ENCODE measurements at regions not wholly inside any gene's neighbourhood (a gene's known extent, or its start where the extent isn't known, plus 50 kb on each side); places are given as distances from the start of the nearest gene placed in this dataset.

- POLR2A ChIA-PET = no interaction called here
Observed at GRCh38 chr2:215726070-215726469, 287.3 kb downstream of the MREG start.

DNA sequence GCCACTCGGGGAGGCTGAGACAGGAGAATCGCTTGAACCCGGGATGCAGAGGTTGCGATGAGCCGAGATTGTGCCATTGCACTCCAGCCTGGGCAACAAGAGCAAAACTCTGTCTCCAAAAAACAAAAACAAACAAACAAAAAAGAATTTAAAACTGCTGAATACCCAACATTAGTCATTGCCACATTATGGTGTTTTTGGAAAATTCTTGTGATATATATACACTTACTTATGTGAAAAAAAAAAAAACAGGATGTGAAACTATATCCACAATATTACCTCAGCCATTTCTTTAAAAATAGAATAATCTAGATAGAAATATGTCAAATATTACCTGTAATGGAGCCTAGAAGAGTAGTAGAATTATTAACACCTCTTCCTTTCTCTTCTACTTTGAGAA lies 288.3 kb upstream of the FN1 start:
- H3K4me3 ChIP-seq (ENCODE audit: low read depth in 2 of 2, low read length in 2 of 2) = no peak overlapping the region
- no peaks in the 10 kb centered on the region for H3K9me3 ChIP-seq (ENCODE audit: control insufficient read depth, insufficient read depth, low read depth, low read length)
- intact Hi-C loops (cut with micrococcal nuclease; ENCODE audit: unreplicated experiment) = no loop called here
- no peak for TF ChIP-seq POLR2AphosphoS5 (IDR thresholded peaks at IDR 0.05; ENCODE audit: low read depth, low read length)
- H3K36me3 ChIP-seq (ENCODE audit: control insufficient read depth, insufficient read depth, low read length) = no peaks in the 10 kb centered on the region
- ChIA-PET CTCF (no interaction called here), POLR2A (no interaction called here)
- H3K4me1 ChIP-seq (ENCODE audit: control insufficient read depth, insufficient read depth, low read length) = no peaks in the 10 kb centered on the region
- no peak for ATAC-seq
- no peaks in the 10 kb centered on the region for H3K27me3 ChIP-seq (ENCODE audit: control insufficient read depth, insufficient read depth, low read length)
- in situ Hi-C loops (cut with HindIII; ENCODE audit: low pct_unique_long_range_greater_than_20kb, low sequenced_read_pairs) = no loop called here
- no TSS peak for BruUV-seq (replicated peaks)
- no peak overlapping the region for H3K27ac ChIP-seq (ENCODE audit: low read length)
- DNase-seq (ENCODE audit: low read depth, low spot score) = no peak

More at GRCh38 chr2:215726070-215726469, 287.3 kb downstream of the MREG start:
- DNase-seq (ENCODE audit: low read depth, low spot score) = no peak
- CTCF ChIA-PET = no interaction called here
- H3K27me3 ChIP-seq (ENCODE audit: control insufficient read depth, insufficient read depth, low read length) = no peaks in the 10 kb centered on the region
- intact Hi-C loops (cut with micrococcal nuclease; ENCODE audit: unreplicated experiment) = no loop called here
- TF ChIP-seq SIN3A (IDR thresholded peaks at IDR 0.05; ENCODE audit: borderline replicate concordance, insufficient read depth, low read depth, low read length) (no peak), TCF7L2 (IDR thresholded peaks at IDR 0.05; ENCODE audit: low read depth, low read length) (no peak), POLR2AphosphoS5 (IDR thresholded peaks at IDR 0.05; ENCODE audit: low read depth, low read length) (no peak)
- TF ChIP-seq, protein P1, sequence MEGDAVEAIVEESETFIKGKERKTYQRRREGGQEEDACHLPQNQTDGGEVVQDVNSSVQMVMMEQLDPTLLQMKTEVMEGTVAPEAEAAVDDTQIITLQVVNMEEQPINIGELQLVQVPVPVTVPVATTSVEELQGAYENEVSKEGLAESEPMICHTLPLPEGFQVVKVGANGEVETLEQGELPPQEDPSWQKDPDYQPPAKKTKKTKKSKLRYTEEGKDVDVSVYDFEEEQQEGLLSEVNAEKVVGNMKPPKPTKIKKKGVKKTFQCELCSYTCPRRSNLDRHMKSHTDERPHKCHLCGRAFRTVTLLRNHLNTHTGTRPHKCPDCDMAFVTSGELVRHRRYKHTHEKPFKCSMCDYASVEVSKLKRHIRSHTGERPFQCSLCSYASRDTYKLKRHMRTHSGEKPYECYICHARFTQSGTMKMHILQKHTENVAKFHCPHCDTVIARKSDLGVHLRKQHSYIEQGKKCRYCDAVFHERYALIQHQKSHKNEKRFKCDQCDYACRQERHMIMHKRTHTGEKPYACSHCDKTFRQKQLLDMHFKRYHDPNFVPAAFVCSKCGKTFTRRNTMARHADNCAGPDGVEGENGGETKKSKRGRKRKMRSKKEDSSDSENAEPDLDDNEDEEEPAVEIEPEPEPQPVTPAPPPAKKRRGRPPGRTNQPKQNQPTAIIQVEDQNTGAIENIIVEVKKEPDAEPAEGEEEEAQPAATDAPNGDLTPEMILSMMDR (IDR thresholded peaks at IDR 0.05) = no peak
- TF ChIP-seq, protein P2, sequence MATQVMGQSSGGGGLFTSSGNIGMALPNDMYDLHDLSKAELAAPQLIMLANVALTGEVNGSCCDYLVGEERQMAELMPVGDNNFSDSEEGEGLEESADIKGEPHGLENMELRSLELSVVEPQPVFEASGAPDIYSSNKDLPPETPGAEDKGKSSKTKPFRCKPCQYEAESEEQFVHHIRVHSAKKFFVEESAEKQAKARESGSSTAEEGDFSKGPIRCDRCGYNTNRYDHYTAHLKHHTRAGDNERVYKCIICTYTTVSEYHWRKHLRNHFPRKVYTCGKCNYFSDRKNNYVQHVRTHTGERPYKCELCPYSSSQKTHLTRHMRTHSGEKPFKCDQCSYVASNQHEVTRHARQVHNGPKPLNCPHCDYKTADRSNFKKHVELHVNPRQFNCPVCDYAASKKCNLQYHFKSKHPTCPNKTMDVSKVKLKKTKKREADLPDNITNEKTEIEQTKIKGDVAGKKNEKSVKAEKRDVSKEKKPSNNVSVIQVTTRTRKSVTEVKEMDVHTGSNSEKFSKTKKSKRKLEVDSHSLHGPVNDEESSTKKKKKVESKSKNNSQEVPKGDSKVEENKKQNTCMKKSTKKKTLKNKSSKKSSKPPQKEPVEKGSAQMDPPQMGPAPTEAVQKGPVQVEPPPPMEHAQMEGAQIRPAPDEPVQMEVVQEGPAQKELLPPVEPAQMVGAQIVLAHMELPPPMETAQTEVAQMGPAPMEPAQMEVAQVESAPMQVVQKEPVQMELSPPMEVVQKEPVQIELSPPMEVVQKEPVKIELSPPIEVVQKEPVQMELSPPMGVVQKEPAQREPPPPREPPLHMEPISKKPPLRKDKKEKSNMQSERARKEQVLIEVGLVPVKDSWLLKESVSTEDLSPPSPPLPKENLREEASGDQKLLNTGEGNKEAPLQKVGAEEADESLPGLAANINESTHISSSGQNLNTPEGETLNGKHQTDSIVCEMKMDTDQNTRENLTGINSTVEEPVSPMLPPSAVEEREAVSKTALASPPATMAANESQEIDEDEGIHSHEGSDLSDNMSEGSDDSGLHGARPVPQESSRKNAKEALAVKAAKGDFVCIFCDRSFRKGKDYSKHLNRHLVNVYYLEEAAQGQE (IDR thresholded peaks at IDR 0.05; ENCODE audit: insufficient read depth in 1 of 2, low read depth in 2 of 2, low read length in 1 of 2) = no peak
- no peaks in the 10 kb centered on the region for H3K9me3 ChIP-seq (ENCODE audit: control insufficient read depth, insufficient read depth, low read depth, low read length)
- H3K27ac ChIP-seq (ENCODE audit: low read length) = no peak overlapping the region
- ATAC-seq = no peak
- no TSS peak for BruUV-seq (replicated peaks)
- no peaks in the 10 kb centered on the region for H3K36me3 ChIP-seq (ENCODE audit: control insufficient read depth, insufficient read depth, low read length)
- H3K4me1 ChIP-seq (ENCODE audit: control insufficient read depth, insufficient read depth, low read length) = no peaks in the 10 kb centered on the region
- in situ Hi-C loops (cut with HindIII; ENCODE audit: low pct_unique_long_range_greater_than_20kb, low sequenced_read_pairs) = no loop called here
- H3K4me3 ChIP-seq (ENCODE audit: low read depth in 2 of 2, low read length in 2 of 2) = no peak overlapping the region

DNA sequence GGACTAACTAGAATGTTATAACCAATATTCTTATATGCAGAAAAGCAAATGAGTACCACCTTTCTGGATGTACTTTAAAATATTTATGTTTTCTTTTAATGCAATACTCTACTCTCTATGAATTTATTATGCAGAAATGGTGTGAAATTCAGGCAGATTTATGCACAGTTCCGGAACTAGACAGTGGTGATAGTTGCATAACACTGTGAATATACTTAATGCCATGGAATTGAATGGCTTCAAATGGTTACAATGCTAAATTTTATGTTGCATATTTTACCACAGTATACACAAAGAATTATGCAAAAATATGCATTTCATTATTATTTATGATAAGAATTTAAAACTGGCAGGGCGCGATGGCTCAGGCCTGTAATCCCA lies 287.8 kb upstream of the FN1 start:
- H3K4me3 ChIP-seq (ENCODE audit: low read depth in 2 of 2, low read length in 2 of 2) = no peak overlapping the region
- POLR2A ChIA-PET = no interaction called here
- H3K36me3 ChIP-seq (ENCODE audit: control insufficient read depth, insufficient read depth, low read length) = no peaks in the 10 kb centered on the region
- H3K27ac ChIP-seq (ENCODE audit: low read length) = no peak overlapping the region
- BruUV-seq (replicated peaks) = no TSS peak
- ATAC-seq (no peak), DNase-seq (ENCODE audit: low read depth, low spot score) (no peak)
- H3K4me1 ChIP-seq (ENCODE audit: control insufficient read depth, insufficient read depth, low read length) = no peaks in the 10 kb centered on the region
- intact Hi-C loops (cut with micrococcal nuclease; ENCODE audit: unreplicated experiment) = no loop called here
- H3K9me3 ChIP-seq (ENCODE audit: control insufficient read depth, insufficient read depth, low read depth, low read length) = no peaks in the 10 kb centered on the region
- CTCF ChIA-PET = no interaction called here
- TF ChIP-seq, protein P2 (IDR thresholded peaks at IDR 0.05; ENCODE audit: insufficient read depth in 1 of 2, low read depth in 2 of 2, low read length in 1 of 2) = no peak
- TF ChIP-seq TCF7L2 (IDR thresholded peaks at IDR 0.05; ENCODE audit: low read depth, low read length) = no peak
- TF ChIP-seq, protein P1 (IDR thresholded peaks at IDR 0.05) = no peak
- no peak for TF ChIP-seq POLR2AphosphoS5 (IDR thresholded peaks at IDR 0.05; ENCODE audit: low read depth, low read length)
- TF ChIP-seq SIN3A (IDR thresholded peaks at IDR 0.05; ENCODE audit: borderline replicate concordance, insufficient read depth, low read depth, low read length) = no peak
- no peaks in the 10 kb centered on the region for H3K27me3 ChIP-seq (ENCODE audit: control insufficient read depth, insufficient read depth, low read length)
- in situ Hi-C loops (cut with HindIII; ENCODE audit: low pct_unique_long_range_greater_than_20kb, low sequenced_read_pairs) = no loop called here
